ENCODE measurements at regions not wholly inside any gene's neighbourhood (a gene's known extent, or its start where the extent isn't known, plus 50 kb on each side); places are given as distances from the start of the nearest gene placed in this dataset.
"Not testable (repeated sequence)": the region's sequence is repeated elsewhere in the genome, so short reads cannot be mapped to it uniquely, and the experiment has no call there.

DNA sequence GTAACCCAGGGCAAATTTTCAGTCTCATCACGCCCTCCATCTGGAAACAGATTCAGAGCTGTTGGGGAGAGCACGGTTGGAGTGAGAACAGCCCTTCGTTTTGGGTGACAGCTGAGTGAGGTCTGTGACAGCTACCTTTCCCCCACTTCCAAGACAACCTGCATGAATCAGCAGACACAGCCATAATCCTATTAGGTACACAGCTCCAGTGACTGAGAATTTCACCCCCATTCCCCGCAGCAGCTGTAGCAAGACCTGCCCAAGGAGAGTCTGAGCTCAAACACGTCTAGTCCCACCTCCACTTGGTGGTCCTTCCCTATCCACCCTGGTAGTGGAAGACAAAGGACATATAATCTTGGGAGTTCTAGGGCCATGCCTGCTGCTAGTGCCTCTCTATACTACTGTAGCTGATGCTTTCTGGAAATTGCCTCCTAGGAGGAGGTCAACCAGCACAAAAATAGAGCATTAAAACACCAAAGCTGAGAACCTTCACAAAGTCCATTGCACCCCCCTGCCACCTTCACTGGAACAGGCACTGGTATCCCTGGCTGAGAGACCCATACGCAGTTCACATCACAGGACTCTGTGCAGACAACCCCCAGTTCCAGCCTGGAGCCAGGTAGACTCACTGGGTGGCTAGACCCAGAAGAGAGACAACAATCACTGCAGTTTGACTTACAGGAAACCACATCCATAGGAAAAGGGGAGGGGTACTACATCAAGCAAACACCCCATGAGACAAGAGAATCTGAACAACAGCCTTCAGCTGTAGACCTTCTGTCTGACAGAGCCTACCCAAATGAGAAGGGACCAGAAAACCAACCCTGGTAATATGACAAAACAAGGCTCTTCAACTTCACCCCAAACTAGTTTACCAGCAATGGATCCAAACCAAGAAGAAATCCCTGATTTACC is 448.6 kb upstream of the CBLB start:
- no peak for DNase-seq (ENCODE audit: low read depth)

DNA sequence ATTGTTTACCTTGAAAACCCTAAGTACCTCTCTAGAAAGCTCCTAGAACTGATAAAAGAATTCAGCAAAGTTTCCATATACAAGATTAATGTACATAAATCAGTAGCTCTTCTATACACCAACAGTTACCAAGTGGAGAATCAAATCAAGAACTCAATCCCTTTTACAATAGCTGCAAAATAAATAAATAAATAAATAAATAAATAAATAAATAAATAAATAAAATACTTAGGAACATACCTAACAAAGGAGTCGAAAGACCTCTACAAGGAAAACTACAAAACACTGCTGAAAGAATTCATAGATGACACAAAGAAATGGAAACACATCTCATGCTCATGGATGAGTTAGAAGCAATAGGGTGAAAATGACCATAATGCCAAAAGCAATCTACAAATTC is 452.6 kb upstream of the CBLB start:
- not testable (repeated sequence) for DNase-seq (ENCODE audit: low read depth)

DNA sequence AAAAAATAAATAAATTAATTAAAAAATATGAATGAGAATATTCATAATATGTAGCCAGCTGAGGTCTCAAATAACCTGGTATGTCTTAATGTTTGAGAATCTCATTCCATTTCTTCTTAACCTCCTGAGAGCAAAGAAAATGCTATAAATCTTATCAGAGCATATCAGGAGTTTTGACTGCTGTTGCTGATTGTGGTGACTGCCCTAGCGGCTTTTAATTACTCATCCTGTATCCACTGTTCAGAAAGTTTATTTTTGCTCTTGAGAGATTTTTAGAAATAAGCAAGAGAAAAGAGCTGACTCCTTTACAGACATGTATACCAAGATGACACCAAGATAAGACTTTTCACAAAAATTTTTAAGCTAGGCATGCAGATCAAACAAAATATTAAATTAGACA is 454.8 kb upstream of the CBLB start:
- DNase-seq (ENCODE audit: low read depth) = no peak

DNA sequence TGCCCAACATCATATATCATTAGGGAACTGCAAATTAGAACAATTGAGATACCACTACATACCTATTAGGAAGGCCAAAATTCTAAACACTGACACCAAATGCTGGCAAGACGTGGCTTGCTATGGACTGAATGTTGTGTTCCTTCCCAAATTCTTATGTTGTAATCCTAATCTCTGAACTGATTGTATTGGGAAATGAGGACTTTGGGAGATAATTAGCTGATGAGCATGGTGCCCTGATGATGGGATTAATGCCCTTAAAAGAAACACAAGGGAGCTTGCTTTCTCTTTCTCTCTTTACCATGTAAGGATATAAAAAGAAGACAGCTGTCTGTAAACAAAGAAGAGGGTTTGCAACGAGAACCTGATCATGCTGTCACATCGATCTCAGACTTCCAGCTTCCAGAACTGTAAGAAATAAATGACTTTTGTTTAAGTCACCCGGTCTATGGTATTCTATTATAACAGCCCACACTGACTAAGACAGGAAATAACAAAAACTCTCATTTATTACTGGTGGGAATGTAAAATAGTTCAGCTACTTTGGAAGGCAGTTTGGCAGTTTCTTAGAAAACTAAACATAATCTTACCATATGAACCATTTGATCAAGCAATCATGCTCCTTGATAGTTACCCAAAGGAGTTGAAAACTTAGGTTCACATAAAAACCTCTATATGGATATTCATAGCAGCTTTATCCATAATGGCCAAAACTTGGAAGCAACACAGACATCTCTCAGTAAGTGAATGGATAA is 458.3 kb upstream of the CBLB start:
- DNase-seq (ENCODE audit: low read depth) = no peak

DNA sequence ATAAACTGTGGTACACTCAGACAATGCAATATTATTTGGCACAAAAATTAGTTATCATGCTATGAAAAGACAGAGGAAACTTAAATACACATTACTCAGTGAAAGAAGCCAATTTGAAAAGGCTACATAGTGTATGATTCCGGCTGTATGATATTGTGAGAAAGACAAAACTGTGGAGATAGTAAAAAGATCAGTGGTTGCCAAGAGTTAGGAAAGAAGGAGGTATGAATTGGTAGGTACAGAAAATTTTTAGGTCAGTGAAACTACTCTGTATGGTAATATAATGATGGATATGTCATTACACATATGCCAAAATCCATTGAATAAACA is 458.8 kb upstream of the CBLB start:
- DNase-seq (ENCODE audit: low read depth) = no peak

DNA sequence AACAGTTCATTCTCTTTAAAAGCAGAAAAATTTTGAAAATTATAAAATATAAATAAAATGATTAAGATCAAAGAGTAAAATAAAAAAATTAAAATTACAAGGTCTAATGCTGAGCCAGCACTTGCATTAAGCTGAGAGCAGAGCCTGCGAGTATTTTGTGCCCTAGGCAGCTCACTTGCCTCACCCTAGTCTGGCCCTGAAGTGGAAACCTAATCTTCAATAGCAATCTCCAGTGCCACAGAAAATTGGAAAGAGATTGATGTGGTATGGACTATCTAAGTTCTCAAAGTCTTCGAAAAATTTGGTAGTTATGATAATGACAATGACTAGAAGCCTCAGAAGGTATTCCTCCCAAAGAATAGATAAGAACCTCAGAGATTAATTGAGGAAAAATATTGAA is 459.4 kb upstream of the CBLB start:
- no peak for DNase-seq (ENCODE audit: low read depth)

DNA sequence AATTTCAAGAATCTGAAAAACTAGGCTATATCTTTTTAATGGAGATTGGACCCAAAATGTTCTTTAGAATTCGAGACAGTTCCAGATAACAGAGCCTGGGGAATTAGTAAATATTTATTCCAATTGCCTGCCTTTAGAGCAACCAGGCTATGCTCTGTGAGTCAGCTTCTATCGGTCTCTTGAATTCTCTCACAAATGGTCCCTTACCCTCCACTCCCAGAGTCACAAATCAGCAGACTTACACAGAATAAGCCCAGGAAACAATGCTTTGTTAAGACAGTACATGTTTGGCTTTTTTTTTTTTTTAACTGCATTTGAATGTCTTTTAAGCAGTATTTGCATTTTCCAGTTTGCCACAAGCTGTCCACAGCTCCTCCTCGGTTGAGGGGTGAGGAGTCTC is 460.7 kb upstream of the CBLB start:
- no peak for DNase-seq (ENCODE audit: low read depth)

DNA sequence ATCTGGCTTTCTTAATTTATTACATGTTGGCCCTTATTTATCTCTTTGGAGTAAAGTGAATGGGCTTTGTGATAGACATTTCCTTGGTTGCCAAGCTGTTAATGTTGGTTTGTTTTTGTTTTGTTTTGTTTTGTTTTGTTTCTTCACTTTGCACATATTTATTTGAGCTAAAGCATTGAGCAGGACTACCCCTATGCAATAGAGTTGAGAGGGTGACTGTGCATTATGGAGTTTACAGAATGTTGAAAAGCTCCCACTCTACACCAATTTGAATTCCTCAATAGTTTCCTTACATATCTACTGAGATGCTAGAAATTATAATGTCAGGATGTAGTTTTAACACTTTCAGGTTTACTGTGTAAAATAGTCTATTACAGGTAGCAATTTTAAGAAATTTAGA is 462.8 kb upstream of the CBLB start:
- DNase-seq (ENCODE audit: low read depth) = no peak

DNA sequence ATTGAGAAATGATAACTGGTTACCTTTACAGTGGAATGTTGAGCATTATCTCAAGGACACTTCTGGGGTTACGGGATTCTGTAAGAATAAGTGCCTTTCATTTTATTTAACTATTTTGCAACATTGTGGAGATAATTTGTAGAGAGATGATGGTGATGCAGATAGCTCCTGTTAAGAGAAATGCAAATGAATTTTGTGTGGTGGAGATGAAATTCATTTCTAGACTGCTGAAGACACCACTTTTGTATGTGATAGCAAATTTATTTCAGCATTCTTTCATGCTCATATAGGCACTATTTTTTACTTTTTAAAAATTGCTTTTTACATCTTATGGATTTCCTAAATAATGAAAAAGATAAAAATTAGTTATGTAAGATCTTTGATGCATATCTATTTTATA is 463.3 kb upstream of the CBLB start:
- DNase-seq (ENCODE audit: low read depth) = no peak

DNA sequence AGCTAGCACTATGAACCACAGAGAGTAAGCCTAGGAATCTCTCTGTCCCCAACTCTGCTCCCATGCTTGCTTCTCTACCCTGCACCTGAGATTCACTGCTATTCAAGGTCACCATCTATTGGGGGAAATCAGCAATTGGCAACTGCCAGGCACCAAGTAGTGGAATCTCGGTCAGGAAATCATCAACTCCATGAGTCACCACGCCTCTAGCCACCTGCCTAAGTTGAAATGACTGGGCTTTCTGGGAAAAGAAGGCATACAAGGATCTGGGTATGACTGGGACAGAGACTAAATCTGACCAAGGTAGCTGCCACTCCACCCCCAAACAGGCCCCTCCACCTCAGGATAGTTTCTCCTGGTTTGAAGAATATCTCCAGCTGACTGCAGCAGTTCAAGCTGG is 464.1 kb upstream of the CBLB start:
- peak; percentile 18 for DNase-seq (ENCODE audit: low read depth)

DNA sequence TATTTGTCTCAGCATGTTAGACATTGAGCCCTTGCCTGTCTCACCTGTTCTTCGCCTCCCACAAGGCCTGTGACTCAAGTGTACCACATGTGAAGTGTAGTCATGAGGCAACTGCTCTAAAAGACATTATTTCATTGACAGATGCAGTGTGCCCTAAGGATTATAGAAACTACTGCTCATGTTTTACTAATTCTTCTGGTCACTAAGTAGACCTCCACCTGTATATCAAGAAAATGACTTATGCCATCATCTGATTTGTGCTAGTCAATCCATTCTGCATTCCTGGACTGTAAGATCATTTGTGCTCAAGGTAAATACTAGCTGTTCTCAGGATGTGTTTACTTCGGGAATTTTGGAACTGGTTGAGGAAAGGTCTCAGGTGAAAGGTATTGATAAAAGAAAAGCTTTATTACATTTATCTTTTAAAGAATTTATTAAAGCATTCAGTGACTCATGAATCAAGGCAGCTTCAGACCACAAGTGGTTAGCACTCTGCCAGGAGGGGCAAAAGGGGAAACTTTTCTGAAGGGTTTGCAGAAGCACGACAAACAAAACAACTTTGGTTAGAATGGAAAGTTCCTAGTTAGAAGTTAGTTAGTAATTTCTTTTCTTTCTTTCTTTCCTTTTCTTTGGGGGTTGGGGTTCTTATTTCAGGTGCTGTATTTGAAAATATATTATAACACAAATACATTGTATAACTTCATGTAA is 465.3 kb upstream of the CBLB start:
- peak; percentile 21 for DNase-seq (ENCODE audit: low read depth)

DNA sequence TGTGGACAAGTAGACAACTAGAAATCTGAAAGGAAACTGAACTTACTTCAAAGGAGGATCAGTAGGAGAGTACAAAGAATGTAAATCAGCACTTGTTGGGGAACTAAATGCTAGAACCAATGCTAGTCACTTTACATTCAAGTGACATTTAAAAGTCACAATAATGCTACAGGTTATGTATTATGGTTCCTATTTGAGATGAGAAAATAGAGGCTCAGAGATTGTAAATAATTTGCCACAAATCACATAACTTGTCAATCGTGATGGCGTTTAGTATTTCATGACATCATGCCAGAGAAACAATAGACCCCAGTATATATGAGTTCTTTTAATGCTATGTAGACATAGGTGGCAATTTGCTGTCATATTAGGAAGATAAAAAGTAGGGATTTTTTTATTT is 467.8 kb upstream of the CBLB start:
- no peak for DNase-seq (ENCODE audit: low read depth)

DNA sequence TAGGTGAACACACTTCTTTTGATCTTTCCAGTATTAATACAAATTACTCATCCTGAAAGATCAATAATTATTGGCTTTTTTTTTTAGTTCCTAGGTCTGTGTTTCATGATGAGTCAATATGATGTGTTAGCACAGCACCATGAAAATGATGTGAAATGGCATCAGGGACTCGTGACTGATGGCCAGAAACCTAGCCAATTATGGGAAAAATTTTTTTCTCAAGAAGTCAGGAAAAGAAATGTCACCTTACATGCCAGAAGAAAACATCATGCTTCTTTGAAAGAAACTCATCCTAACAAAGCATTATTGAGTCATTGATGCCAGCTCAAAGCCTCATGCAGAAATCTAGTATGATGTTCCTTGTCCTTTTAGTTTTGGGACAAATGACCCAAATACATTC is 468.3 kb upstream of the CBLB start:
- DNase-seq (ENCODE audit: low read depth) = no peak

DNA sequence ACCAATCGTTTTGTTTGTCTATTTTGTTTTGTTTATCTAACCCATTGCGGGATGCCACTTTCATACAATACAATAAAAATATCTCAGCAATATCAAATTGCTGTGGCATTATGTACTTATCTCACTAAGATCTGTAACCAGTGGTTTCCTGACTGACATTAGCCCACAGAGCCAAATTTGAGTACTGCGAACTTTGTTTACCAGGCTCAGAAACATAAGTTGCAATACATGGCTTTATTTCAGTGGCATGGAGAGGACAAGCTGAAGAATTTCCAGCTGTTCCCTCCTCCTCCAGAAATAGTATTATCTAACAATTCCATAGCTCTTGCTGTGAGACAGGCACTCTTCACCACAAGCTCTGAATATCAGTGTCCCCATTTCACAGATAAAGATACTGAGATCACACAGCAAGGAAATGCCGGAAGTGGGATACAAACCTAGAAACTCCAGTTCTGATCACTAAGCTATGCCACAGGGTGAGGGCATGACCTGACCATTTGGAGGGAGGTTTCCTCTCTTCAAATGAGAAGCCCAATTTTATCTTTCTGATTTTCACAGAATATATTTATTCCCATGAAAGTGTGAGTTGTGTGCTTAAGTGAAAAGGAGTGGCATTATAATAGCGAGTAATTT is 469.9 kb upstream of the CBLB start:
- DNase-seq (ENCODE audit: low read depth) = no peak

DNA sequence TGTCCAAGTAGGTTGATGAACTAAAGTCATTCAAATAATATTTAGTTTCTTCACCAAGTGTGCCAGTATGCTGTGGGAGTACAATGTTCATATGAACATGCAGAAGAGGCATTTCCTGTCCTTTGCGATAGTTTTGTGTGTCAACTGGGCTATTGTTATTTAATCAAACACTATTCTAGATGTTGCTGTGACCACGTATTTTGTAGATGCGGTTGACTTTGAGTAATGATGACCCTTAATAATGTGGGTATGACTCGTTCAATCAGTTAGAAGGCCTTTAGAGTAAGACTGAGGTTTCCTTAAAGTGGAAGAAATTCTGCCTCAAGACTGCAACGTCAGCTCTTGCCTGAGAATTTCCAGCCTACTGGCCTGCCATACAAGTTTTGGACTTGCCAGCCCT is 470.7 kb upstream of the CBLB start:
- no peak for DNase-seq (ENCODE audit: low read depth)

DNA sequence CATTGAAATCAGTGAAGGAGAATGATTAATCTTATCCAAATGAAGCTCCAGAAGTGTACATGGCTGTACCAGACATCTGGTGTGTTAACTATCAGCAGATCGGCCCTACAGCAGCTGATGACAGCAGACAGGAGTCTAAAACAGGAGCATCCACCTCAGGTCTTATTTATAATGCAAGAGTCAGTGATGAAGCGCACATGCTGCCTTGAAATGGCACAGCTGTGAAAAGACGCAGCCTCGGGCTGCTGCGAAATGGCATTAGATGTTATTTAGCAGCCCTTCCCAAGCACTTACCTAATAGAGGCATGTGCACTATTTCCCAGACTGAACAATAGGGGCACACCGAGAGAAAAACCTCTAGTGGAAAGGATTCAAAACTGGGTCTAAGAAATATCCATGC is 472.3 kb upstream of the CBLB start:
- DNase-seq (ENCODE audit: low read depth) = no peak

DNA sequence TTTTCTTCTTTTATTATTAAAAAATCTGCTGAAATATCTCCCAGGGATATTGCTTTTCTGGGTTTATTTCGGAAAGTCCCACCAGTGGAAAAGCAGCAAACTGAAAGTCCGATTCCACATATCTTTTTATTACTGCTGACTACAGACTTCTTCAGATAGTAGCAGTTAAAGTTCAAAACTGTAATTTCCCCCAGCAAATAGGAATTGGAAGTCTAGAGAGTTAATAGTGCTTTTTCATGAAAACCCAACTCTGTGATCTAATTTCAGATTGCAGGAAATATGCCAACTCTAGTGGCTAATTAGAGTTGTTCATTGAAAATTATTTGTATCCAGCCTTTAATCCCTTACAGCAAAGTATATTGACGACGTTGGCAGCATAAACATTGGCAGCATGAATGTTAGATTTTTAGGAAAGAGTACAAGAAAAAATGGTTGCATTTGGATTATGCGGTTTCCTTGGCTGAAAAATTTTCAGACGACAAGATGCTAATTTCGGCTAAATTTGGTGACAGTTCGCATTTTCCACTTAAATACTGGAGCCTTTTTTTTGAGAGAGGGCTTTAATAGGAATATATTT is 472.9 kb upstream of the CBLB start:
- DNase-seq (ENCODE audit: low read depth) = no peak

DNA sequence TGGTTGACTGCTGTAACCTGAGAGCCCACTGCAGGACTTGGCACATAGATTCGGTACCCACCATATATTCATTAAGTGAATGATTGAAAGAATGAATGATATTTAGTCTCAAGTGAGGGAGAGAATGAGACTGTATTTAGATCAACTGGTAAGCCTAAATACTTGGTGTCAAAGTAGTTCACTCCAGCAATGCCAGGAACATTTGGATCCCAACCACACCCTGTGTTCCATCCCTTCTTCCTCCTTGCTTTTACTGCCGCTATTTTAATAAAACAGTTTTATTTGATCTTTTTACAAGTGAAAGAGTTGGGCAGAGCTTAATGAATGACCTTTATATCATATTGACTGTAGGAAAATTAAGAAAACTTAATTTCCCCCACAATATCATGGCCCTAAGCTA is 473.6 kb upstream of the CBLB start:
- no peak for DNase-seq (ENCODE audit: low read depth)

DNA sequence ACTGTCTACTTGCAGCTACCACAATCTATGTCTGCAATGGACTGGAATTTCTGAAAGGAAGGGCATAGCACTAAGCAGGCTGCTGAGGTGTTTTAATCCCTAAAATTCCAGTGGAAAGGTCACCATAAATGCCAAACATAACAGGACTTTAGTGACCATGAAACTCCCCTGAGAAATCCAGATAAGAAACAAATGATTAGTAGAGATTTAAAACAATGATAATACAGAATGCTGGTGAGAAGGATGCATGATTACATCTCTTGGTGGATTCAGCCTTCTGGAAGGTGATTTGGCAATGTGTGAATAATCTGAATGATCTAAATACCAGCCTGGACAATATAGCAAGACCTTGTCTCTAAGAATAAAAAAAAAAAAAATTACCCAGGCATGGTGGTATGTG is 475.0 kb upstream of the CBLB start:
- no peak for DNase-seq (ENCODE audit: low read depth)

DNA sequence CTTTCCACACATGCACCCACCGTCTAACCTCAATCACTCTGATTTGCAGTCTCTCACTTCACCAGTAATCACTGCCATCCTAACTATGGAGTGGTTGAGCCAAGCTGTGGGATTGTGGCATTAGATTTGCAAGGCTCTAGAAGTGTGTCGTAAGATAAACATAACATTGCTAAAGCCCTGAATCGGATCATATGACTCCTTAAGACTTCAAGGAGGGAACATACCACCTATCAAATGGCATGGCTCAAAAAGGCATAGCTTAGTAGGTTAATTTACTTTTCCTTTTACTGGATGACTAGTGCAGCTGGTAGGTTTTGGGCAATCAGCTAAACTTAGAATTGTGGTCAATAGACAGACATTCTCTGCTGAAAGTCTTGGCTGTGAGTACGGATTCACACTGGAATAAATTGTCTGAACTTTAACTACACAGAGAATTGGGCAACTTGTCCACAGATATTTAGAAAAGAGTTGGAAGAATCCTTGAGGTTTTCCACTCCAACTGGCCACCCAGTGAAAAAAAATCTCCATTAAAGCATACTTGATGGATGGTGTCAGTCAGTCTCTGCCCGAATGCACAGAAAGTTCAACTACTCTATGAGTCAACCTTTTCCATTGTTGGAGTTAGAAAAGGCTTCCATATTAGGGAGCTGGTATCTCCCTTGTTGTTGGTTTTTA is 476.7 kb upstream of the CBLB start:
- no peak for DNase-seq (ENCODE audit: low read depth)

DNA sequence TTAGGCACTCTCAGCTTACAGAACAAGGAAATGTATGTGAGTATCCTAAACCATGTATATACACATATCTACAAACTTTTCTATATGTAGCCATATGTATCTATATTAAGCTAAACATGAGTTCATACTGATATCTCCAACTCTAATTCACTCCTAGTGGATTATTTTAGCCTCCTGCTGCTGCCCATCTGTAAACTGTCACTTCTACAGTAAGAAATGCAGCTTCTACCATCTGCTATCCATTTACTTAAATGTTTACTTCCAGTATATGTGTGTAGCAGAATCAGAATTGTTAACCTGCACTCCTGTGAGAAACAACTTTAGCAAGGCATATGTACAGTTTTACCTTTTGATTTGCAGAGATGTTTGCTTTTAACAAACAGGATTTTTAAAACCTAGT is 478.5 kb upstream of the CBLB start:
- DNase-seq (ENCODE audit: low read depth) = no peak
